ENCODE measurements at regions not wholly inside any gene's neighbourhood (a gene's known extent, or its start where the extent isn't known, plus 50 kb on each side); places are given as distances from the start of the nearest gene placed in this dataset.
"Not testable (repeated sequence)": the region's sequence is repeated elsewhere in the genome, so short reads cannot be mapped to it uniquely, and the experiment has no call there.

- no peak for DNase-seq
Observed at GRCh38 chr16:63650550-63650949, 1471.3 kb downstream of the CDH11 start.

- not testable (repeated sequence) for DNase-seq
Observed at GRCh38 chr16:63633706-63634445, 1488.0 kb downstream of the CDH11 start.

GRCh38 chr16:63629272-63629671 lies 1492.6 kb downstream of the CDH11 start:
- no peak for DNase-seq

DNA sequence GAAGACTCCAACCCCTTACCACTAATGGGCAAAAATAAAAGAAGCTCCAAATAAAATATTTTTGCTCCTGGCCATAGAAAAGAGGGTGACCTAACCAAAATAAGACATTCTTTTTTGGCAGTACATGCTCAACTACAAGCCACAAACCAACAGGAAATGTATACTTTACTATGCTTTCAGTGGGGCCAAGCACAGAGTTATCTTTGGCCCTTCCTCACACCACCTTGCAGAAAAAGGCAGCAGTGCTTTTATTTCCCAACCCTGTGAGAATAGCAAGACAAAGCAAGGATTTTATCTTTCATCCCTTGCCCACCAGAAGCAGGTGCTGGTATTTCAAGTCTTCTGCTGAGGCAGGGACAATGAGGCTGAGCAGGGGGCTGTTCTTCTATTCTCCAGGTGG lies 1493.1 kb downstream of the CDH11 start:
- no peak for DNase-seq

- no peak for DNase-seq
Observed at GRCh38 chr16:63625126-63625525, 1496.7 kb downstream of the CDH11 start.

- no peak for DNase-seq
Observed at GRCh38 chr16:63623551-63624039, 1498.3 kb downstream of the CDH11 start.

DNA sequence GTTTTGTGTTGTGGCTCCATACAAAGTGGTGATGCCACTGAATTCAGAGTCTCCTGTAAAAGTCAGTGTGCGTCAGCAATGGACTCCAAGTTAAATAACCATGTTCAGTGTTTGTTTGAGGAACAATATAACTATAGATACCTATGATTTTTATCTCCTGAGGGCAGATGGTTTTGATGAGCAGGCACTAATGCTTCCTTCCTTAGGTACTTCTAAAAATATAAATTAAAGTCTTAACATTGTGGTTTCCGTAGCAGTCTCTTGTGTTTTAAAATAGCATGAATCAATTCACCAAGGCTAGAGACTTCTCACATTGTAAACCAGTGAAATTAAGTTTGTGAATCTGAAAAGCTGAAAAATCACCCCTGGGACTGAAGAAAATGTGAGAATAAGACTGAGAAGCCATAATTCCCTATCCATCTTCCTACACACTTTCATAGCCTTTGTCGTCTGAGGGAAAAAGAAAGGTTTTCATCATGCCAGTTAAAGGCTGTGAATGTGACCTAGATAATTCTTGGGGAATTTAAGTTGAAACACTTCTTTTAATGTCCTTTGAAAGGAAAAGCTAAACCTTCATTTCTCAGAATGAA lies 1502.9 kb downstream of the CDH11 start:
- no peak for DNase-seq

- DNase-seq: no peak
Observed at GRCh38 chr16:63617990-63618763, 1503.7 kb downstream of the CDH11 start.

DNA sequence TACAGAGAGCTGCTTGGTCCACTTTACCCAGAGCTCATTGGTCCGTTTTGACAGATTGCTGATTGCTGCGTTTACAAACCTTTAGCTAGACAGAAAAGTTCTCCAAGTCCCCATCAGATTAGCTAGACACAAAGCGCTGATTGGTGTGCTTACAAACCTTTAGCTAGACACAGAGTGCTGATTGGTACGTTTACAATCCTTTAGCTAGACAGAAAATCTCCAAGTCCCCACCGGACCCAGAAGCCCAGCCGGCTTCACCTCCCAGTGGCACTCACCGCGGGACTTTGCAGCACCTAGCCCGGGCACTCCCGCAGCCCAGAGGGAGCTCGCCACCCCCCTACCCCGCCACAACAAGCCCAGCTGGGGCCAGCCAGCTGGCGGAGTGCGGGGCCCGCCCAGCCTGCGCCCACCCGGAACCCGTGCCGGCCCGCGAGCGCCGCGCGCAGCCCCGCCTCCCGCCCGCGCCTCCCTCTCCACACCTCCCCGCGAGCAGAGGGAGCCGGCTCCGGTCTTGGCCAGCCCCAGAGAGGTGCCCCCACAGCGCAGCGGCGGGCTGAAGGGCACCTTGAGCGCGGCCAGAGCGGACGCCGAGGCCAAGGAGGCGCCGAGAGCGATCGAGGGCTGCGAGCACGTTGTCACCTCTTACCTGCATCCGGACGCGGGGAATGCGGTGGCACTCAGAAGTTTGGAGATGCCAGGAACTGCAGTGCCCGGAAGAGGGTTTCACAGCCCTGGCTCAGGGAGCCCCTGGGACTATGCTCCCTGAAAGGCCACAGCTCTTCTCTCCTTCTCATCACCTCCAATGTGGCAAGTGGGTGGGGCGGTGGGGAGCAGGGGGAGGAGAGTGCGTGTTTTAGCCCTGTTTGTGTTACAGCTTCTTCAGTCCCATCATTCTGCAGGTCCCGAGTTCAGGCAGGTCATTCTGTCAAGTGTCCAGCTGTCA lies 1504.5 kb downstream of the CDH11 start:
- no peak for DNase-seq

- no peak for DNase-seq
Observed at GRCh38 chr16:63614429-63614828, 1507.4 kb downstream of the CDH11 start.

- DNase-seq: no peak
Observed at GRCh38 chr16:63613701-63614100, 1508.2 kb downstream of the CDH11 start.

DNA sequence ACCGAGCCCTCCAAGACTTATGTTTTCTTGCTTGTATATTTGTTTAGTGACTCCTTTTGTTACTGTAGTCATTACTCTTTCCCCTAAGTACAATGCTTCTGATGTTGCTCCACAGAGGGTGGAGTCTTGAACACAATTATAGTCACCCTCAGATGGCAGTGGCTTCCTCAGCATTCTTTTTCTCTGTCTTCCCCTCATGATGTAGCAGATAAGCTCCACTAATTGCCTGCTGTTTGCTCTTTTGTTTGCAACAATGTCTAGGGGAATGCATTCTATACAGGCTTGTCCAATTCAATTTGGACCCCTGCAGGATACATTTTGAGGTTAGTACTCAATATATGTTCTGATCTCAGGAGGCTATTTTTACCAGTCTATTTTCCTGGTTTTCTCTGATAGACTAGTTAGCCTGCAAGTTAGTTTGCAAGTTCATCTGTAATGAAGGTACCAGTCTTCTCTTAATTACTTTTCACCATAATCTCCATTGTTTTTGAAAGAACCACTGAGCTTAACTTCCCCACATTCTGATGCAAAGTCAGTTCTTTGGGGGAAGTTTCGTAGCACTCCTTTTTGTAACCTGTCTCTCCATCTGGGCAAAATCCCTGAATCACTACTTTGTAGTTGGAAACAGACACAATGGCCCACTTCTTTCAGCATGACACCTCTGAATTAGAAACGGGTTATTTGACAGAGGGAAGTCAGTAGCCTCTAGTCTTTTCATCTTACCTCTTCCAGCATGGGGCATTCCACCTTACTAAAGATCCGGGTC lies 1509.2 kb downstream of the CDH11 start:
- no peak for DNase-seq

GRCh38 chr16:63606778-63607177 lies 1515.1 kb downstream of the CDH11 start:
- DNase-seq: no peak

- no peak for DNase-seq
Observed at GRCh38 chr16:63602206-63602927, 1519.5 kb downstream of the CDH11 start.

DNA sequence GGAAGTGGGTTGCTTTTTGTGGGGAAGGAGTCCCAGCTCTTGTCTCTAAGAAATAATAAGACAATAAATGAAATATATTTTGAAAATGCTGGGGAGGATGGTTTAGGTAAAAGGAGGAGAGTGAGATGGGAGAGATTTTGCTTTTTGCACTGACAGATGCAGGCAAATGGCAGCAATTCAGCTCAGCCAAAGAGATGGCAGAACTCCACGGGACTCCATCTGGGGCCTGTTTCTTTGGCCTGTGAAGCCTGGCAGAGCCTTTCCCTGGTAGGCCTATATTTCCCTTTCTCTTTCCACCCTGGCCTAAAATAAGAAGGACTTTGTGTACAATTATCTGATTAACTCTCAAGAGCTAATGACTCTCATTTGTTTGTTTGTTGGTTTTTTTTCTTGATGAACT lies 1525.1 kb downstream of the CDH11 start:
- DNase-seq: no peak

DNA sequence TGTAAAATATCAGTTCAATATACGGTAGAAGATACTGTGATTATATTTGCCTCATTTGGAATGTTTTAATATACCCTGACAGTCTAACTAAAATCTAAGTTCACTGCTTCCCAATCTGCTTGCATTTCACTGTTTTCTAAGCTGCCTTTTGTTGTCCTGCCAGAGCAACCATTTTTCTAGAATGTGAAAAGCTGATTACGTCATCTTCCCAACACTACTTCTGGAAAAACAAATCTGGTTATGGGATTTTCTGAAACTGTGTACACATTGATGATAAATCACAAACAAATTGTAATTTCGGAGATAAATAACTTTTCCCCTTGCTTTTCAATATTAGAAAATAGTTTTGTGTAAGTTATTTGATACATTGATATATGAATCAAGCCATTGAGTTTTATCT lies 1529.0 kb downstream of the CDH11 start:
- no peak for DNase-seq

DNA sequence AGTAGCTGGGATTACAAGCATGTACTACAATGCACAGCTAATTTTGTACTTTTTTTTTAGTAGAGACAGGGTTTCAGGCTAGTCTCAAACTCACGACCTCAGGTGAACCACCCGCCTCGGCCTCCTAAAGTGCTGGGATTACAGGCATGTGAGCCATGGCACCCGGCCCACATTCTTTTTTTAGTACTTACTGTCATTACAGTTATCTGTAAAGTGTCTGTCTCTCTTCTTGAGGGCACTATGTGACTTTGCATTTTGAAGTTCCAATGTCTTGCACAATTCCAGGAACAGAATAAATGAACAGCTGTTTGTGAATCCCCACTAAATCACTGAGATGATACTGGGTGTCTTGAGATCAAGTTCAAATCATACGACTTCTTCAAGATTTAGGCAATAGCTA lies 1540.3 kb downstream of the CDH11 start:
- no peak for DNase-seq

- DNase-seq: no peak
Observed at GRCh38 chr16:63578791-63579190, 1542.6 kb upstream of the CDH8 start.

DNA sequence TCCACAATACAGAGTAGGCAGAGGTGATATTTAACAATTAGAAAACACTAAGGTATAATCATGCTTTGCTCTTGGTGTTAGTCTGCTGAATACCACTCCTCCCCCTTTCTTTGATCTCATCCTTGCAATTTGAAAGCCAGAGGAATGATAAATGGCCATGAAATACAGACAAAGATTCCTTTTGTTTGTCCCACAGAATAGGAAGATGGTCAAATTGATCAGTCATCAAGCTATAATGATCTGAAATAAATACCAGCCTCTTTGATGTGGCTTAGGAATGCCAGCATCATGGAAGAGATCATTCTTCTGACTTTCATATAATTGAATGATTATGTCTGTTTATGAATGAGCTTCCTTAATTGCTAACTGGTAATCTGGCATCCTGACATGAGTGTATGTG lies 1541.7 kb upstream of the CDH8 start:
- DNase-seq: no peak

- no peak for DNase-seq
Observed at GRCh38 chr16:63575041-63575440, 1538.8 kb upstream of the CDH8 start.

- no peak for DNase-seq
Observed at GRCh38 chr16:63568164-63568563, 1531.9 kb upstream of the CDH8 start.
